Ammon's horn (tissue), 1 donor: ENCODE measurements at regions not wholly inside any gene's neighbourhood (a gene's known extent, or its start where the extent isn't known, plus 50 kb on each side); places are given as distances from the start of the nearest gene placed in this dataset.

Source experiments
- DNase-seq: peaks from one replicate; pipeline ENCODE4 v3.0.0-alpha.2; 2016; ENCODE audit warnings: low spot score

DNA sequence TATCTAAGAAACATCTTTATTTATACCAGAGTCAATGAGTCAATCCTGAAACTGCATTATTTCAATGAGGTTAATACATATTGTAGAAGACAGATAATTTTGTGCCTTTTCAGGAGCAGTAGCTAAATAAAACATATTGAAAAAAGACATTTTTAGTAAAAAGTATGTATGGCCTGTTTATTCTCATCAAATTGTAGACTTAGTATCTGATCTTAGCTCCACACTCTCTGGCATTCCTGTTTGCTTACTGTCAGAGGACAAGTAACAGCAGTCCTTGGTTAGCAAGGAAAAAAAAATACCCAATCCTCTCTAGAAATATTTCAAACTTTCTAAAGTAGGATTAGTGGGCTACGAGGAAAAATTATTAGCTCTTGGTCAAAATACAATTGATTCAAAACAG, 50.5 kb upstream of the GUCY1A1 start:
- DNase-seq, result no peak

DNA sequence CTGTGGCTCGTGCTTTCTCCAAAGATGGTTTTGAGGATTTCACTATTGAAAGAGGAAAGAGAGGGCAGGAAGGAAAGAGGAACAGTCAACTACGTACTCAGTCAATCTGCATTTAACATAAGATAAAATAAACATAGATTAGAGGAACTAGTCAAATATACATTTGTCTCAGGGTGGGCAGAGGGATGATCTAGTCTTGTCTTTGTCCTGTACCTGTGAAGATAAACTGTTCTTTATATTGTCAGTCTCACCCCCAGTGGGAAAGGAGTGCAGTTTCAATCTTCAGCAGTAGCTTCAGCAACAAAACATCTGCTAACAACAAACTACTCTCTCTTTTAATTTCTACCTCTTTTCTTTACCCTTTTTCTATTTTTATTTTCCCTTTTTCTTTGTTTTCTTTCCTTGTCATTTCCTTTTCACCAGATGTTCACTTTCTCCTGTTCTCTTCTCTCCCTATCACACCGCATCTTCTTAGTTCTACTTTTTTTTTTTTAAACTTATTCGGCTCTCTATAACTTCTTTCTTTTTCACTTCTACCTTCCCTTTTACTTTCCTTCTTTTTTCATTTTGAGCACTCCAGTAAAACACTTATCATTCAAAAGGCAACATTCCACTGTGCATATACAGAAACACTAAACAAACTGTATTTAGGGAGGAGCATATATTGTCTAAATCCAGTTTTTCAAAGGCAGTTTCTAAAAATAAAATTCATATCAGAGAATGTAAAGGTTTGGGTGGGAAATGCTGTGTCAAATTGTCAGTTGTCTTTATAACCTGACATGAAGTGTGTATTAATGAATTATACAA, 51.4 kb upstream of the GUCY1A1 start:
- peak; percentile 11 for DNase-seq

DNA sequence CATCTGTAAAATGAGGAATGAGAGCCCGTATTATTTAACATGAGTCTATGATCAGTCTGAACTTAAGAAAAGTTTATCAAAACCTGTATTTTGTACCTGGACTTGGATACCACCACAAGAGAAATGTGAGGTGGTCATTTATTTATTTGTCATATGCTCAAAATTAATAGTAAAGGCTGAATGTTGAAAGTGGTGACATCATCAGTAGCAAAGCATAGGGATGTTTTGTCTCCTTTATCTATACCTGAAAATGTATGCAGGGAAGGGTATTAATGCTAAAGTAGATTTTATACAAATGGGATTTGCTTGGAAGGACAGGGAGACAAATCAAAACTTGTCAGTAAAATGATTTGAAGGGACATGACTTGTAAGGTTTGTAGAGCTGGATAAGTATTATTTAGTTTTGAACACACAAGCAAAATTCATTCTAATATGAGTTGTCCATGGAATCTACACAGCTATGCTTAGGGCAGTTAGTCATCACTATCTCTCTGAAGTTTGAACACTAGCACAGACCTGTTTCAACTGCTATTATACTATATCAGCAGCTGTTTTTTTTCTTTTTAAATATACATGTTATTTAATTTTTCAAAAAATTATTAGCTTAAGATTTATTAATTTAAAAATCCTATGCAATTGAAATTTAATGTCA, 52.4 kb upstream of the GUCY1A1 start:
- no peak for DNase-seq

DNA sequence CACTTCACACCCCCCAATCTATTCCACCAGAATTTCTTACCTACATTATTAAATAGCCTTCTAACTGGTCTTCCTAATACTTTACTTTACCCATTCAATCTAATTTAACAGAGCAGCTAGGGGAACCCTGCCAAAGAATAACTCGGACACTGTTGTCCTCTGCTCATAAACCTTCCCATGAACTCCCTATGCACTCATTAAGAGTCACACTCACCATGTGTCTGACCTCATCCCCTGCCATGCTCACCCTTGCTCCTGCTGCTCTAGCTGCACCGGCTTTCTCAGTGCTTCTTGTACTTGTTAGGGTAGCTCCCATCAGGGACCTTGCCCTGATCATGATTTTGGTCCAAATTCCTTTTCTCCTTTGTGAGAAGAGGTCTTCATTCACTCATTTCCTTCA, 54.6 kb upstream of the GUCY1A1 start:
- DNase-seq, result no peak

DNA sequence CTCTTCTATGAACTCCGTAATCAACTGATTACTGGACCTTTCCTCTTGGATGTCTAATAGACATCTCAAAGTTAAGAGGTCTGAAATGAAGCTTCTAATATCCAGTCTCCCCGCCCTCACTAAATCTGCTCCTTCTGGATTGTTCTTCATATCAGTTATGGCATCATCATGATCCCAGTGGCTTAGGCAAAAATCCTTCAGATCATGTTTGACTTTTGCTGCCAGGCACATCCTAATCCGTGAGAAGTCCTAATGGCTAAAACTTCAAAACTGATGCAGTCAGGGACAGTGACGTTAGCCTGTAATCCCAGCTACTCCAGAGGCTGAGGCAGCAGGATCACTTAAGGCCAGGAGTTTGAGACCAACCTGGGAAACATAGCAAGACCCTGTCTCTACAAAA, 55.1 kb upstream of the GUCY1A1 start:
- no peak for DNase-seq

DNA sequence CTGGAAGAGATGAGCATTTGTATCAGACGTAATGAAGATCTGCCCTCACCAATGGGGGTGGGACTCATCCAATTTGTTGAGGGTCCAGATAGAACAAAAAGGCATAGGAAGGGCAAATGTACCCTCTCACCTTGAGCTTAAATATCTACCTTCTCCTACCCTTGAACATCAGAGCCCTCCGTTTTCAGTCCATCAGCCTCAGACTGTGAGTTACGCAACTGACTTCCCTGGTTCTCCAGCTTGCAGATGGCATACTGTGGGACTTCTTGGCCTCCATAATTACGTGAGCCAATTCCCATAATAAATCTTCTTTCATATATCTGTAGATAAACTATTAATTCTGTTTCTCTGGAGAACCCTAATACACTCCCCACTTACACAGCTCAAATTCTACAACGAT, 56.5 kb upstream of the GUCY1A1 start:
- no peak for DNase-seq

DNA sequence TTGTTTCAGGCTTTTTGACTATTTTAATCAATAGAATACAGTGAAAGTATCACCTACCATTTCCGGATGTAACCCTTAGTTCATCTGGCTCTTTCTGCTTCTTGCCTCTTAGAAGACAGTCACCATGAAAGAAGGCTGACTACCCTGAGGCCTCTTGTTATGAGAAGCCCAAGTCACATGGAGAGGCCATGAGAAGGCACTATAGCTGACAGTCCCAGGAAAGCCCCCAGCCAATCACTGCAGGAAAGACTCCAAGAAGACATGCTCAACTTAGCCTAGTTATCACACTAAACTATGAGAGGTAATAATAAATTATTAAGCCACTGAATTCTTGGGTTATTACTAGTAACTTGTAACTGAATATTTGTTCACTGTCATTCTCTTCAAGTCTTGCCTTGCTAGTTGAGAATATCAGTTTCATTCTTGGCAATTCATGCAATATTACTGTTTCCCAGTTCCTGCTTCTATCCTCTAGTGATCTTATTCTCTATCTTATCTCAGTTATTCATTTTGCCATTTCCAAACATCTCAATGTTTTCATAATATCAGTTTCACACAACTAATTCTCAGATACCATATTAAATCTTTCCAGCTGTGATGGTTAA, 57.1 kb upstream of the GUCY1A1 start:
- DNase-seq, result no peak

DNA sequence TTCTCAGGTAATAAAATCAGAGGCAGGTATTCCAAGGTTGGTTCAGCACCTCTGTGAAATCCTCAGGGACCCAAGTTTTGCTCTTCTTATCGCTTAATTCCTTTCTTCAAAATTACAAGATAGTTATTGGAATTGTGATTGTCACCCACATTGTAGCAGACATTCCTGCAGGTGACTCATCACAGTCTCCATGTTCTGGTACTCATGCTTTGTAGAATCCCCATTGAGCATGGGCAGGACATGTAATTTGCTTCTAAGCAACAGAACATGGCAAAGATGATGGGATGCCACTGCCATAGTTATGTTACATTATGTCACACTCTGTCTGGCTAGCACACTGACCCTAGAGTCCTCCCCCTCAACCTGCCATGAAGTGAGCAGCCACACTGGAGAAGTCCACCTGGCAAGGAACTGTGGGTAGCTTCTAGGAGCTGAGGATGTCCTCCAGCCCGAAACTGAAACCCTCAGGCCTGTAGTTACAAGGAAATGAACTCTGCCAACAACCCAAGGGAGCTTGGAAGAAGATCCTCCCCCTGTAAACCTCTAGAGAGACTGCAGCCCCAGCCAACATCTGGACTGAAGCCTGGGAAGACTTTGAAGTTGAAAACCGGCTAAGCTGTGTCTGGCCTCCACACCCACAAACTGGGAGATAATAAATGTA, 58.3 kb upstream of the GUCY1A1 start:
- DNase-seq, result no peak

DNA sequence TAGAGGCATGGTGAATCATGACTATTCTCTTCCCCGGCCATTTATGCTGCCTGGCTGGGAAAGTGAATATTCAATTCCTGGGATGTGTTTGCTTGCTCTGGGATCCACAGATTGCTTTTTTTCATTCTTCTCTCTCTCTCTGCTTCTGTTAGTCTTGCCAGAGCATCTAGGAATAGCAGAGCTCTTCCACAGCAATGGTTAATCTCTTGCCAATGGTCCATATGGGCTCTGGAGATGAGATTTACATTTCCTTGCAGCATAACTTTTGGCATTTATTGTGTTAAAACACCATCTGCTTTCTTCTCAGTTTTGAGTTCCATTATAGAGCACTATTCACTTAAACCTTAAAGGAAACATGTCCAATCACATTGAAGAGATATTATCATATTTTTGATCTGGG, 59.2 kb upstream of the GUCY1A1 start:
- no peak for DNase-seq

DNA sequence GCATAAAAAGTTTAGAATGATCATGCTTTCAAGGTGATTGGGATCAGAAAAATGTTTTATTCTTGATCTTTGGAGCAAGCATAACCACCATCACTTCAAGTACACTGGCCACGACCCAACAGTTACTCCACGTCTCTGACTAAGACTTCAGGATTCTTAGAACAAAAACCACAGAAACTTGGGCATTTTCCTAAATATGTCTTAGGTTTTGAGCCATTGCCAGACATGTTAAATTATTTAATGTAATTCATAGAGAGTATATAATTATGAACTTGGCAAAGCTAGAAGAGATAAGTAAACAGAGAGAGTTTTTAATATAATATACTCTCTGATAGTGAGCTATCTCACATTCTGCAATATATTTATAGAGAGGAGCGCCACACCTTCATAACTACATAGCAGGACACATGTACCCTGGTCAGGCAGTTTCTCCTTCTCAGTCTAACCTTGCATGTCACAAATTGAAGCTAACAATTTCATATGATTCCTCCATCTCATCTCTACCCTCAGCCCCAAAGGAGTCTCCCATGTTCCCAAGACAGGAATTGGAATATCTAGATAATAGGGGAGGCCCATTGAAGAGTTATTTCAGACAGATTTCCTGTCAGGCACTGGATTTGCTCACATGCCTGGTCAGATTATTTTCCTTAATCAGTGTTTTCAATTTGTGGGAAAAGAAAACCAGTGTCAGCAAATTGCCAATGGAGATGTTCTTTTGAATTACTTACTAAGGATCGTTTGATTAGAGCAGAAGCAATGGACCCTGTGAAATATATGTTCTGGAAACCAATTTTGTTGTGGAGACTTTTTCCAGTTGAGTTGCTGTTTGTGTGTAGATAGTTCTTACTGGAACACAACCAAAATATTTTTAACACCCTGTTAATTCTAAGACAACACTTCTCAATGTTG, 61.7 kb upstream of the GUCY1A1 start:
- DNase-seq, result no peak

DNA sequence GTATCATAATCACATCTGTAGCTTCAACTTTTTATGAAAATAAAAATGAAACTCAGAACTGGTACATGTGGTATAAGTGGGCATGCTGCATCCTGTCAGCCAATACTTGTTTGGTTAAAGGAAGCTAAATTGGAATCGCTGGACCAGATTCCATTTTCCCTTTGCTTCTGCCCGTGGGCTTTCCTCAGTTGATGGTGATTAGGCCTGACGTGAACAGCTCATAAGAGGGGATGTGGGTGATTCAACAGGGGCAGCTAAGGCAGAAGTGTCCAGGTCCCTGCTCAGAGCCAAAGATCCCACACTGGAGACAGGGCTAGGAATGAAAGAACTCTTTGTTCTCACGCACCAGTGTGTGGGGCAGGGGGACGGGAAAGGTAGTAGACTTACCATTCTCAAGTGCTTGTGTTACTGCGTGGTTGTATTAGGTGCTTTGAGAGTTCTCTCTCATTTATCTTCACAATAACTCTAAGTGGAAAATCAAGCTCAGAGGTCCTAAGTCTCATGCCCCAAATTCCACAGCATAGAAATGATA, 63.2 kb upstream of the GUCY1A1 start:
- DNase-seq, result no peak

DNA sequence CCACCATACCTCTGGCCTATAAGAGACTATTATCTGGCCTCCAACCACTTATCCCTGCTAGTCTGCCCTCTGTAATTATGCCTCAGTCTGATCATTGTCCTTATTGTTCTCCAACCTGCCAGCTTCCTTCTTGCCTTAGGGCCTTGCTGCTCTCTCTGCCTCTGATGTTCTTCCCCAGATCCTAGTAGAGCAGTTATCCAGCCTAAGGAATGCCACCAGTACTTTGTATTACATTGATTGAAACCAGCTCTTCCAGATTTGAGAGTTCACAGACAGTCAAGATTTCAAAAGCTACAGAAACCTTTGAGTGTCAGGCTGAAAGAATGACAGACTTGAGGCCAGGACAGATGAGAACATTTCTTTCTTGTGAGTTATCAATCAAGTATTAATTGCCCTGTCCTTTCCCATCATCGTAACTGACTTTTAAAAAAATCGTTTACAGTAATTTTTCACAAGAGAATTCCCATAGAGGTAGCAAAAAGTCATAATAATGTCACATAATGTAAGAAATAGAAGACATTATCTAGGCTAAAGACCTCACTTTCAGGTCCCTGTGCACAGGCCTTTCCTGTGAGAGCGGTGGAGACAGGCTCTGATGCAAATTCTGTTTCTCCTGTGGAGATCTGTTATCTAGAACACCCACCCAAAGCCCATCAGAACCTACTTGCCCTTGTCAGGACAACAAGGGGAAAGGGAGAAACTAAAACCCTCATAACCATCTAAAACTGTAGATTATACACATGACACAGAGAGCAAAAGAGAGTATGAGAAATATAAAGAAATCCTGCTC, 64.1 kb upstream of the GUCY1A1 start:
- DNase-seq, result no peak

DNA sequence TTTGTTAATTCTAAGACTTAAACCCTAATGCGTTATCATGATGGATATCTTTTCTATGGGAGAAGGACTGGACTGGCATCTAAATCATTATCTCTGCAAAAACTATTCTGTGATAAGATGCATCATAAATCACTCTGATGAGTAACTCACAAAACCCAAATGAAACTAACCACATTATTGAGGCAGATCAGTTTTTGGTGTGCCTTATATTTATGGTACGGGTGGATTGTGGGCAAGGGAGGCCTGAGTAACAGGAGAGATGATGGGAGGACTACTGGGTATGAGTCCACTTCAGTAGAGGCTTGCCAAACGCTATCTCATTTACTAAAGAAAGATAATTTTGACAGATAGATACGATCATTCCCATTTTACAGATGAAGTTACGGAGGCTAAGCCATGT, 66.4 kb upstream of the GUCY1A1 start:
- no peak for DNase-seq

DNA sequence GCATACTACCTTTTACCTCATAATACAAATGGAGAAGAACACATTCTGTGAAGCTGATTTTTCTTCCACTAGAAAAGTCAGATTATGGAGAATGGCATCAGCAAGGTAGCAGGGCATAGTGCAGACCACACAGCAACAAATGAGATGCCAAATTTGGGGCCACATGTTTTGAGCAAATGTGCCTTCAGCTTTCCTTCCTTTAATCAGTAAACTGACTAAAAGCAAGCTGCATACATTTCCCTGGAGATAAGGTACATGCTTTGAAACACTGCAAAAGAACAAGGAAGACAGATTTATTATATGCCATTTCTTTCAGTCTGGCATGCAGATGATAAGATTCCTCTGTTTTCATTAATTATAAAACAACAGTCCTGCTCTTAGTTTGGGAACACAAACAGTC, 67.1 kb upstream of the GUCY1A1 start:
- no peak for DNase-seq

DNA sequence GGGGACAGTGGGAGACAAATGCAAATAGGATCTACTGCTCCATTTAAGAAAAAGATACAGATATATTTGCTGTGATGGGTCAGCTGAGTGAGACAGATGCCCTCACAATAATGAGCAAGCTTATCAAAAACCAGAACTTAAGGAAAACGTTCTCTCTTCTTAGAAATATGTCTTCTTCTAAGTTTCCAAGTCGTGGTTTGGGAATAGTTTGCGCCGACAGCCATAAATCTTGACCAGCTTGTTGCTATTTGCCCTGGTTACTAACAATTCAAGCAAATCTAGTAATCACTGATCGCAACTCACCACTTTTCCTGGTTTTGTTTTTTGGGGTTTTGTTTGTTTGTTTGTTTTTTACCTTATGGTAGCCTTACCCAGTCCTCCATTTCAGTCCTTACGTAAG, 67.6 kb upstream of the GUCY1A1 start:
- DNase-seq, result no peak

DNA sequence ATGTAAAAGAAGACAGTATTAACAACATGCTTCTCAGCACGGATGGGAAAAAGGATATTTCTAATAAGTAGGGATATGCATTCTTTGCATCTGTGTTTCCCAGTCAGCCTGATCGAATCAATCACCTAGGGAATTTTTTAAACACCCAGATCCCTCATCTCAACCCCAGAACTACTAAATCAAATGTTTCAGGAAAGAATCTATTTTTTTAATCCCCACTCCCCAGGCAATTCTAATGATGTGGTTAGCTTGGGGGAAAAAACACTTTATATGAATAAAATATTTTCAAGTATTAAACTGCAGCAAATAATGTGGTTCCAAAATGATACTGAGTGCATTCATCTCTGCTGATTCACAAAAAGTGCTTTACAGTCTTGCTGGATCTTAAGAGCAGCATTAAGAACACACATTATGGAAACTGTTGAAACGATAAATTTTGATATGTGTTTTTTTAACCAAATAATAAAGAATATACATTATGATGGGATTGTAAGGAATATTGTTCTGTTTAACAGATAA, 68.7 kb upstream of the GUCY1A1 start:
- DNase-seq, result no peak

DNA sequence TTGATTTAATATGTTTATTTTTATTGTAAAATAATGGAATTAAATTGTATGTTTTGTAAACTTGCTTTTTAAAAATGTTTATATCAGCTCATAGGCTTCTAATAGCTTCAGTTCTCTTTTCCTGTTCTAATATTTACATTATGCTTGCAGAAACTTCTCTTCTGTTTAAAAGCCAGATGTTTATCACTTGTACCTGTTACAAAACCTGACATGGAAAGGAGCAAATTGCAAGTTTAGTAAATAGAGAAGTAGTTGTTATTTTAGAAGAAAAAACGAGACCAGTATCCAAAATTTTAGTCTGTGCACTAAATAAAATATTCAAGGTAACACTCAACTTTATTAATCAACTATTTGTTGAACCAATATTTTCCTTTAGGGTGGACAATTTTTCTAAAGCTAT, 69.4 kb upstream of the GUCY1A1 start:
- DNase-seq, result no peak

DNA sequence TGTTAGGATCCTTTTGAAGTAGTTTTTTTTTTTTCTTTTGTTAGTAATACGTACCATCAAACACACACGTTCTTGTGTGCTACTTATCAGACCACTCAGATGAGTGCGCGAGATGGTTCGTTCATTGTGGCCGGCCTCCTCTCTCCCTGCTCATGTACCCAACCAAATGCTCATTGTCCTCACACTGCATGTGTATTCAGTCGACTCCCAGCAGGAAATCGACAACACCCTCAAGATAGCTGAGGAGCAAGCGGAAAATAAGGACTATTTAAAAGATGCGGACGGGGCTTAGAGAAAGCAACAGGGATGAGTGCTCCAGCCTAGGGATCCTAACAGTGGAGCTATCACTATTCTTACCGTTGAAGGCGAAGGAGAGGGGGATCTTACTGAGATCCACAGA, 72.9 kb upstream of the GUCY1A1 start:
- no peak for DNase-seq

DNA sequence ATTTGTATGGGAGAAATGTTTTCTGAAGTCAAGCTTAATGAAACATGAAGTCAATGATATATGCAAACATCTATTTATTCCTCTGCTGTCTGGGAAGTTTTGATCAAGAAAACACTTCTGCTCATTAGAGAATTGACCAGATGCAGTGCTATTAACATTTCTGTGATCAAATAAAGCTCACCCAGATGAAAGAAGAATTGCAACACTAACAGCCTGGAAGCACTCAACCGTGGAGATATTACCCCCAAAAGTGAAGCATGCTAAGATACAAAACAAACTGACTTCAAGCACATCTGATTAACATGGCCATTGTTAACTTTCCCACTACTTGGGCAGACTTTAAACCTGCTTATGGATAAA, 73.7 kb upstream of the GUCY1A1 start:
- no peak for DNase-seq

DNA sequence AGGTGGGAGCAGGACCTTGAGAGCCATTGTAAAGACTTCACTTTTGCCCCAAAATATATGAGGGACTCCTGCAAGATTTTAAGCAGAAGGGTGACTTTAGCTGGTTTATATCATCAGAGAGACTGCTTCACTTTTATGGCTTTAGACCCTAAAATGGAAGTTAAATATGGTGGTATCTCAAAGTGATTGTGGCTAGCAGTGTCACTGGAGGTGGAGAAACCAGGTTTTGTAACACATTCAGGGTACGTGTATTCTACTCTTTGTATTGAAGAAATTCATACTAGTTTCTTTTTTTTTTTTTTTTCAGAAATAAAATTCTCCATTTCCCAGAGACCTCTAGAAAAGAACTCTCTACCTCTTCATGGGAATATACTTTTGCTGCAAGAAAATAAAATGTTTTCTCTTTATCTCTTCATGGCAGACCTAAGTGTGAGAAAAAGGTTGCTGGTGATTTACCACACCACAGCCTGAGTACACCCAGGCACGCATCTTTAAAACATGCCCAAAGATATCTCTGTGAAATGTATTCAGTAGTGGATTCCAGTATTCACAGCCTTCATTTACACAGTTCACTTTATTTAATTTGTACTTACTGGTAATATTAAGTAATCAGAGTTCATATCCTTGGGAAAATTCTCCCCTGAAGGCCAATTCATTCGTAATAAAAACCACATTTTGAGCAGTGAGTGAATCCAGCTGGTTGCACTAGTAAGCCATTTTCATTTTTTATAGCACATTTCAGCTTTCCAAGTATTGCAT, 74.3 kb upstream of the GUCY1A1 start:
- DNase-seq, result no peak
